Neural cell (in vitro differentiated cells): ENCODE measurements at regions not wholly inside any gene's neighbourhood (a gene's known extent, or its start where the extent isn't known, plus 50 kb on each side); places are given as distances from the start of the nearest gene placed in this dataset.

Experiments
- H2AFZ ChIP-seq: fragments of 200-600, 300-800 bp; sonication (generic), shearing (Covaris generic); 2 replicates; pipeline ENCODE4 v1.6.0; 2014; ENCODE audit warnings: low read depth, mild to moderate bottlenecking, antibody characterized with exemption, low read length, moderate library complexity
- H3F3A ChIP-seq: fragments of 200-600 bp; shearing (Covaris generic); 2 replicates; pipeline ENCODE4 v1.6.1; 2016; ENCODE audit warnings: mild to moderate bottlenecking, moderate library complexity, mixed read lengths, antibody characterized with exemption, low read length; ENCODE audit not compliant: insufficient read depth, poor library complexity, severe bottlenecking
- H3K27ac ChIP-seq: fragments of 200-600, 300-800 bp; sonication (generic), shearing (Covaris generic); 2 replicates; pipeline ENCODE4 v1.5.1; 2014; ENCODE audit warnings: mild to moderate bottlenecking, low read length, moderate library complexity
- H3K27me3 ChIP-seq: fragments of 300-800, 200-600 bp; sonication (generic), shearing (Covaris generic); 2 replicates; pipeline ENCODE4 v1.6.0; 2014; ENCODE audit warnings: mild to moderate bottlenecking, low read depth, low read length, moderate library complexity; ENCODE audit not compliant: insufficient read depth
- H3K36me3 ChIP-seq: fragments of 300-800, 200-600 bp; sonication (generic), shearing (Covaris generic); 2 replicates; pipeline ENCODE4 v1.5.1; 2014; ENCODE audit warnings: mild to moderate bottlenecking, antibody characterized with exemption, low read length, moderate library complexity; ENCODE audit not compliant: insufficient read depth
- H3K4me2 ChIP-seq: fragments of 300-800, 200-600 bp; sonication (generic), shearing (Covaris generic); 2 replicates; pipeline ENCODE4 v1.6.0; 2014; ENCODE audit warnings: mild to moderate bottlenecking, low read length
- H3K4me3 ChIP-seq: fragments of 300-800, 200-600 bp; sonication (generic), shearing (Covaris generic); 2 replicates; pipeline ENCODE4 v1.5.1; 2014; ENCODE audit warnings: mild to moderate bottlenecking, low read length, moderate library complexity
- H3K79me2 ChIP-seq: fragments of 200-600 bp; shearing (Covaris generic); replicated peaks from 2 replicates; pipeline ENCODE4 v1.6.0; 2014; ENCODE audit warnings: mild to moderate bottlenecking, low read length, moderate library complexity; ENCODE audit not compliant: insufficient read depth
- H3K9ac ChIP-seq: fragments of 300-800, 200-600 bp; sonication (generic), shearing (Covaris generic); 2 replicates; pipeline ENCODE4 v1.6.1; 2016; ENCODE audit warnings: mild to moderate bottlenecking, low read length, mixed read lengths
- H3K9me2 ChIP-seq: fragments of 200-600 bp; shearing (Covaris generic); 2 replicates; pipeline ENCODE4 v1.6.1; 2016; ENCODE audit warnings: mild to moderate bottlenecking, low read length, mixed read lengths; ENCODE audit not compliant: insufficient read depth
- H3K9me3 ChIP-seq: fragments of 200-600, 300-800 bp; sonication (generic), shearing (Covaris generic); 2 replicates; pipeline ENCODE4 v1.6.1; 2016; ENCODE audit warnings: mild to moderate bottlenecking, mixed run types, low read length, moderate library complexity, mixed read lengths
- H4K20me1 ChIP-seq: fragments of 200-600 bp; shearing (Covaris generic); 2 replicates; pipeline ENCODE4 v1.6.1; 2016; ENCODE audit warnings: mild to moderate bottlenecking, mixed run types; ENCODE audit not compliant: insufficient read depth
- CTCF ChIP-seq: fragments of 450-650 bp; IDR thresholded peaks from 2 replicates; pipeline ENCODE4 v1.5.1; 2014; ENCODE audit warnings: antibody characterized with exemption, mild to moderate bottlenecking, moderate library complexity; ENCODE audit not compliant: poor library complexity, severe bottlenecking
- EP300 ChIP-seq: fragments of 450-650 bp; conservative IDR thresholded peaks from 2 replicates; pipeline ENCODE4 v1.6.1; 2014; ENCODE audit warnings: antibody characterized with exemption, mild to moderate bottlenecking, moderate library complexity; ENCODE audit not compliant: poor library complexity, severe bottlenecking
- EZH2 ChIP-seq: fragments of 200-600, 300-800 bp; shearing (Covaris generic), sonication (generic); IDR thresholded peaks from 2 replicates; pipeline ENCODE4 v1.6.1; 2014; ENCODE audit warnings: antibody characterized with exemption, low read length, borderline replicate concordance, mild to moderate bottlenecking; ENCODE audit not compliant: insufficient read depth, poor library complexity, severe bottlenecking
- MXI1 ChIP-seq: fragments of 450-650 bp; conservative IDR thresholded peaks from 2 replicates; pipeline ENCODE4 v1.6.1; 2014; ENCODE audit warnings: antibody characterized with exemption, mild to moderate bottlenecking; ENCODE audit not compliant: poor library complexity, severe bottlenecking
- POLR2AphosphoS5 ChIP-seq: IDR thresholded peaks from 2 replicates; pipeline ENCODE4 v1.6.1; 2012
- RAD21 ChIP-seq: fragments of 450-650 bp; conservative IDR thresholded peaks from 2 replicates; pipeline ENCODE4 v1.6.1; 2014; ENCODE audit warnings: antibody characterized with exemption, mild to moderate bottlenecking, moderate library complexity
- REST ChIP-seq: IDR thresholded peaks from 2 replicates; pipeline ENCODE4 v1.6.1; 2012; ENCODE audit warnings: borderline replicate concordance
- SMC3 ChIP-seq: fragments of 450-650 bp; conservative IDR thresholded peaks from 2 replicates; pipeline ENCODE4 v1.6.1; 2014; ENCODE audit warnings: antibody characterized with exemption, mild to moderate bottlenecking, moderate library complexity; ENCODE audit not compliant: poor library complexity
- TAF1 ChIP-seq: IDR thresholded peaks from 2 replicates; pipeline ENCODE4 v1.6.1; 2012; ENCODE audit warnings: low read depth

- no peaks in the 10 kb centered on the region for H3K36me3 ChIP-seq
- no peaks in the 10 kb centered on the region for H3F3A ChIP-seq
- H3K79me2 ChIP-seq, result no peaks in the 10 kb centered on the region
- no peak overlapping the region for H3K27ac ChIP-seq
- no peak overlapping the region for H3K4me2 ChIP-seq
- no peaks in the 10 kb centered on the region for H3K9me2 ChIP-seq
- no peaks in the 10 kb centered on the region for H4K20me1 ChIP-seq
- no peaks in the 10 kb centered on the region for H3K9me3 ChIP-seq
- H3K27me3 ChIP-seq, result no peaks in the 10 kb centered on the region
- no peak overlapping the region for H3K4me3 ChIP-seq
- TF ChIP-seq TAF1 (no peak), EP300 (no peak), REST (no peak), SMC3 (no peak), MXI1 (no peak), EZH2 (no peak), CTCF (no peak), RAD21 (no peak), POLR2AphosphoS5 (no peak)
- no peak overlapping the region for H2AFZ ChIP-seq
- no peak overlapping the region for H3K9ac ChIP-seq
Measured at GRCh38 chr20:60219231-60219630, 261.0 kb downstream of the CDH26 start.

GRCh38 chr20:60219984-60220562, 261.9 kb downstream of the CDH26 start:
- H3K9me3 ChIP-seq, result no peaks in the 10 kb centered on the region
- H3K27ac ChIP-seq, result no peak overlapping the region
- TF ChIP-seq EZH2 (no peak), CTCF (no peak), REST (no peak), MXI1 (no peak), RAD21 (no peak), SMC3 (no peak), TAF1 (no peak), EP300 (no peak), POLR2AphosphoS5 (no peak)
- no peaks in the 10 kb centered on the region for H3F3A ChIP-seq
- H3K4me2 ChIP-seq, result no peak overlapping the region
- H2AFZ ChIP-seq, result no peak overlapping the region
- no peaks in the 10 kb centered on the region for H4K20me1 ChIP-seq
- H3K4me3 ChIP-seq, result no peak overlapping the region
- H3K36me3 ChIP-seq, result no peaks in the 10 kb centered on the region
- no peak overlapping the region for H3K9ac ChIP-seq
- H3K9me2 ChIP-seq, result no peaks in the 10 kb centered on the region
- no peaks in the 10 kb centered on the region for H3K79me2 ChIP-seq
- H3K27me3 ChIP-seq, result no peaks in the 10 kb centered on the region
